ENCODE measurements at regions not wholly inside any gene's neighbourhood (a gene's known extent, or its start where the extent isn't known, plus 50 kb on each side); places are given as distances from the start of the nearest gene placed in this dataset.

- TF ChIP-seq CTCF (IDR thresholded peaks at IDR 0.05; ENCODE audit: low read depth, low read length, poor library complexity, severe bottlenecking) (no peak), EZH2phosphoT487 (IDR thresholded peaks at IDR 0.05; ENCODE audit: borderline replicate concordance, low read length) (no peak)
These were observed 255.3 kb downstream of the DNAJB9 start for GRCh38 chr7:108824840-108825580.
